HUES6 (cell line): ENCODE measurements at regions not wholly inside any gene's neighbourhood (a gene's known extent, or its start where the extent isn't known, plus 50 kb on each side); places are given as distances from the start of the nearest gene placed in this dataset.
"Not testable (repeated sequence)": the region's sequence is repeated elsewhere in the genome, so short reads cannot be mapped to it uniquely, and the experiment has no call there.

ENCODE experiments used
- H3K27ac ChIP-seq: 2 replicates; pipeline ENCODE4 v1.7.0; 2013; ENCODE audit warnings: low read depth, mild to moderate bottlenecking, low read length, inconsistent platforms
- H3K27me3 ChIP-seq: 2 replicates; pipeline ENCODE4 v1.6.1; 2013; ENCODE audit warnings: low read length; ENCODE audit not compliant: control insufficient read depth, insufficient read depth
- H3K36me3 ChIP-seq: 2 replicates; pipeline ENCODE4 v1.6.1; 2013; ENCODE audit warnings: low read length; ENCODE audit not compliant: control insufficient read depth, insufficient read depth
- H3K4me1 ChIP-seq: 2 replicates; pipeline ENCODE4 v1.6.1; 2013; ENCODE audit warnings: low read length; ENCODE audit not compliant: control insufficient read depth, insufficient read depth
- H3K4me3 ChIP-seq: 2 replicates; pipeline ENCODE4 v1.5.1; 2013; ENCODE audit warnings: low read depth, low read length
- H3K9ac ChIP-seq: one replicate; pipeline ENCODE4 v1.6.1; 2013; ENCODE audit warnings: mild to moderate bottlenecking, low read length
- H3K9me3 ChIP-seq: 2 replicates; pipeline ENCODE4 v1.6.1; 2013; ENCODE audit warnings: low read depth, low read length; ENCODE audit not compliant: control insufficient read depth, insufficient read depth

DNA sequence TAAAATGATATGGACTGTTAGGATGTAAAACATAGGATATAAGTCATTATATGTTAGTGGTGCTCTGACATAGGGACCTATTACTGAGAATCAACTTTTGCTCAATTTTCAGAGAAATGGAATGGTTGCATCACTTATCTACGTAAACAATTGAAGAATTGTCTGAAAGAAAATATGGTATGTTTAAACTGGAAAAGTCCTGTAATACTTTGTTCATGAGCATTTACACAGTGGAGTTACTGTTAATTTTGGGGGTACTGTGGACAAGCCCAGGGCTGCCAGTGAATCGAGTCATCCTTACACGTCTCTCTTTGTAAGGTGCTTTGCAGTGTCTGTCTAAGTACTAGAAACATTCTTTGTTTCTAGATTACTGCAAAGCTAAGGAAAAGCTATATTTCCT, 152.0 kb downstream of the ZNF22 start:
- H3K4me1 ChIP-seq, result no peaks in the 10 kb centered on the region
- no peak overlapping the region for H3K9ac ChIP-seq
- H3K4me3 ChIP-seq, result no peak overlapping the region
- H3K27ac ChIP-seq, result no peak overlapping the region
- no peaks in the 10 kb centered on the region for H3K9me3 ChIP-seq
- H3K27me3 ChIP-seq, result no peaks in the 10 kb centered on the region
- no peaks in the 10 kb centered on the region for H3K36me3 ChIP-seq

DNA sequence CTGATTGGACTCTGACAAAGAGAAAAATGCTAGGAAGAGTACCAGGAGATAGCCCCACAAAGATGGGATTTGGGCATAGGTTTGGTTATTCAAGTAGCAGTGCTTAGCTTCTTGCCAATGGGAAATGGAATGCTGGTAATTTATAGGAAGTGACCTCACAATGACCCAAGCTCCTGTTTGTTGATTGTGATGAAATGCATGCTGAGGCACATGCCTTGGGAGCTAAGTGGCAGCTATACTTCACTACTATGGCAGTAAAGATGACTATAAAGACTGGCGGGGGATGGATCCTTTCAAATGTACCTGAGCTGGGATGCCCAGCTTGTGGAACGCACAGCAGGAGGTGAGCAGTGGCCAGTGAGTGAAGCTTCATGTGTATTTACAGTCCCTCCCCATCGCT, 153.8 kb downstream of the ZNF22 start:
- no peaks in the 10 kb centered on the region for H3K27me3 ChIP-seq
- no peak overlapping the region for H3K27ac ChIP-seq
- no peak overlapping the region for H3K4me3 ChIP-seq
- H3K4me1 ChIP-seq, result no peaks in the 10 kb centered on the region
- no peaks in the 10 kb centered on the region for H3K36me3 ChIP-seq
- H3K9ac ChIP-seq, result no peak overlapping the region
- H3K9me3 ChIP-seq, result no peaks in the 10 kb centered on the region

DNA sequence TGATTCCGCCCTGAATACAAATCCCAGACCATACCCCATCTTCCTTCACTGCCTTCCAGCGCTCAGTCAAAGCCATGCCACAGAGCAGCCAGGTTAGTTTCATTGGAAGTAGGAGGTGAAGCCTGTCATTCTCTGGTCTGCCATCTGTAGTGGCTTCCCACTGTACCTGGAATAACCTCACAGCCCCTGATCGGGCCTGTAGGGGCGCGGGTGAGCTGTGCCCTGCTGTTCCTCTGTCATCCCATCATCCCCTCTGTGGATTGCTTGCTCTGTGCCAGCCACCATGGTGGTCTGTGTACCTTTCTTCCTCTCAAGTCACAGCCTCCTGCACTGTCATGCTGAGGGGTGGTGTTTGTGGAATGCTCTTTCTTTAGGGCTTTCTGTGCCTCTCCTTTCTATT, 155.1 kb downstream of the ZNF22 start:
- H3K9me3 ChIP-seq, result no peaks in the 10 kb centered on the region
- no peak overlapping the region for H3K27ac ChIP-seq
- H3K36me3 ChIP-seq, result no peaks in the 10 kb centered on the region
- H3K27me3 ChIP-seq, result no peaks in the 10 kb centered on the region
- no peak overlapping the region for H3K9ac ChIP-seq
- H3K4me1 ChIP-seq, result no peaks in the 10 kb centered on the region
- H3K4me3 ChIP-seq, result no peak overlapping the region

DNA sequence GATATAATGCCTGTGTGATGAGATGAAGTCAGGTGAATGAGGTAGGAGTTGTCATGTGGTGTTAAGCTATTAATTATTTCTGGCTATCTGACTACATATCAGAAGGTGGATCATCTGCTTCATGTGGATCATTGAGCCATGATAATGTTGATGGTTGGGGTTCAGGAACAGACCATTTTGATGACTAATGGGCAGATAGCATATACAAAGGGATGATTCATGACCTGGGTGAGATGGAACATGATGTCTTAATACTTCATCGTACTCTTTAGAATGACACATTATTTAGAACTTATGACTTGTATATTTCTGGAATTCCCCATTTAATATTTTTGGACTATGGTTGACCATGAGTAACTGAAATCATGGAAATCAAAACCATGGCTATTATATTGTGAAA, 155.1 kb downstream of the OR13A1 start:
- Histone ChIP-seq H3K4me3 (no peak overlapping the region), H3K27me3 (no peaks in the 10 kb centered on the region), H3K9me3 (no peaks in the 10 kb centered on the region), H3K4me1 (no peaks in the 10 kb centered on the region), H3K9ac (no peak overlapping the region), H3K36me3 (no peaks in the 10 kb centered on the region), H3K27ac (no peak overlapping the region)

DNA sequence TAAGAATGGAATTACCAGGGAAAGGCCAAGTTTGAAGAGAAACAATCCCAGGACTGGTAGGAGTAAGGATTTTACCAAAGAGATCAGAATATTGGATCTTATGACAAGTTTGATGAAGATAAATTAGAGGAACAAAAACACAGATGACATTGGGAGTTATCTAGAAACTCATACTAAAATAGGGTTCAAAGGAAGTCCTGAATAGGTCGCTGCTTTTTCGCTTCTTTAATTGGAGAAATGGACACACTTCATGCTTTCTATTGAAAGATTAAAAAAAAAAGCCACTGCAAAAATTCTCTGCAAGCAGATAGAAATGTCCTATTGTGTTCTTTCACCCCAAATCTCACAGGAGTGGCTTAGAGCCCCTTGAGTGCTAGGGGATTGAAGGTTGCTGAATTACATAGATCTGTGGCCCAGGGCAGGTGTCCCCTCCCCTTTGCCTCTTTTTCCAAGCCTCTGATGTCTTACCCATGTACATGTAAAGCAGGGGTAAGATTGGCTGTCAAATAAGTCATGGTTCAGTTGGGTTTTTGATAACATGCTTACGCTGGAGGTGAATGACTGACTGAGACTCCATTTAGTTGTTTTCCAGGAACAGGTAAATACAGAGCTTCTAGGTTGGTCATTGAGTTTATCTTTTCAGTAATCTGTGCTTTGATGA, 152.0 kb downstream of the OR13A1 start:
- no peak overlapping the region for H3K4me3 ChIP-seq
- no peaks in the 10 kb centered on the region for H3K27me3 ChIP-seq
- no peak overlapping the region for H3K27ac ChIP-seq
- H3K9me3 ChIP-seq, result no peaks in the 10 kb centered on the region
- H3K36me3 ChIP-seq, result no peaks in the 10 kb centered on the region
- H3K9ac ChIP-seq, result no peak overlapping the region
- H3K4me1 ChIP-seq, result no peaks in the 10 kb centered on the region

DNA sequence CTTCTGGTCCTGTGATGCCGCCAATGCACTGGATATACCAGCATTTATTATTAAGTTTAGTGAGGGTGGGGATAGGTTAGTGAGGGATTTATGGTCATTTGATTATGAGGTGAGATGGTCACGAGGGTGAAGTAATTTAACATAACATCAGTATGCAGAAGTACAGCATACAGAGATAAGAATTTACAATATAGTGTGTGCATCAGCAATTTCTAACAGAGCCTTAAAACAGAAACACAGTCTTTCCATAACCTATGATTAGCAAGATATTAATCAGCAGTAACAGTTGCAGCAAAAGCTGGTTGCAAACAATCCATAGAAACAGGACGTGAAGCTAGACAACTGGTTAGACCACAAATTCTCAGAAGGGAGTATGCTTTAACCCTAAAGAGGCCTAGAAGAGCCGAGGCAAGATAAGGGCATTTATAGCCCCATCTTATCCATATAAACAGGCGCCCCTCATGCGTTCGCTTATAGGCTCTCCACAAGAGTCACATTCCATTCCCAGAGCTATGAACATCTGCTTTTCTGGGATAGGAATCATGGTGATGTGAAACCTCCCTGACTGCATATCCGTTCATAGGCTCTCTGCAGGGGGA, 139.8 kb downstream of the OR13A1 start:
- H3K27ac ChIP-seq, H3K4me3 ChIP-seq, H3K27me3 ChIP-seq, H3K36me3 ChIP-seq, H3K9ac ChIP-seq, H3K4me1 ChIP-seq, H3K9me3 ChIP-seq: not testable (repeated sequence)

DNA sequence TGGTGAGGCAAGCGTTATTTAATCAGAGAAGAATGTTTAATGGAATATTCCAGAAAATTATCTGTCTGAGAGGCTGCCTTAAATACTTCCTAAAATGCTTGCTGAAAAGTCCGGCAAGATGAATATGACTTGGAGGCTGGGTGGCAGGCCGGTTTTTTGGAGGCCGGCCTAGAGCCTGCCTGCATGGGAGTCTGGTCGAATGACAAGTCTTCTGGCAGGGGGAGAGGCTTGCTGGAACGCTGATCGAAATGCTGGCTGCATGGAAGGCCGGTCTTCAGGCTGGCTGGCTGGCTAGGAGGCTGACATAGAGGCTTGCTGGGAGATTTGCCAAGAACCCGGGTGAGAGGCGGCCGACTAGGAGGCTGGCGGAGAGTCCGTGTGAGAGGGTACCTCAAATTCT, 135.7 kb downstream of the OR13A1 start:
- H3K27ac ChIP-seq, result no peak overlapping the region
- H3K9ac ChIP-seq, result no peak overlapping the region
- H3K9me3 ChIP-seq, result no peaks in the 10 kb centered on the region
- H3K36me3 ChIP-seq, result no peaks in the 10 kb centered on the region
- H3K4me3 ChIP-seq, result no peak overlapping the region
- H3K27me3 ChIP-seq, result no peaks in the 10 kb centered on the region
- no peaks in the 10 kb centered on the region for H3K4me1 ChIP-seq

DNA sequence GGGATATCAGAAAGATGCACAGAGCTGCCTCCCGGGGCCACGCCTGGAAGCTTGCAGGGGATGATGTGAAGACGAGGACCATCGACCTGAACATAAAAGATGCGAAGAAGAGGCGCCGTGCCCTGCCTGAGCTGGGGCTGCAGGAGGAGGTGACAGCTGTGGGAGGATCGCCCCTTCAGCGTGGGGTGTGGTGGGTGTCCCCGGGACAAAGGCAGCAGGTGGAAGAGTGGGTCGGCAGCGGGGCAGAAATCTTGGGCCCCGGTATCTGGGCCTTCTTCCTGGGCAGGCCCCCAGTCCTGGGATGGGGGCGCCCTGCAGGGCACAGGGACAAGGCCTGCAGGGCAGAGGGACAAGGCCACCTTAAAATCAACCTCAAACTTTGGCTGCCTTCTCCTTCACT, 134.9 kb downstream of the OR13A1 start:
- Histone ChIP-seq H3K27me3 (no peaks in the 10 kb centered on the region), H3K4me3 (no peak overlapping the region), H3K9ac (no peak overlapping the region), H3K4me1 (no peaks in the 10 kb centered on the region), H3K27ac (no peak overlapping the region), H3K9me3 (no peaks in the 10 kb centered on the region), H3K36me3 (no peaks in the 10 kb centered on the region)

DNA sequence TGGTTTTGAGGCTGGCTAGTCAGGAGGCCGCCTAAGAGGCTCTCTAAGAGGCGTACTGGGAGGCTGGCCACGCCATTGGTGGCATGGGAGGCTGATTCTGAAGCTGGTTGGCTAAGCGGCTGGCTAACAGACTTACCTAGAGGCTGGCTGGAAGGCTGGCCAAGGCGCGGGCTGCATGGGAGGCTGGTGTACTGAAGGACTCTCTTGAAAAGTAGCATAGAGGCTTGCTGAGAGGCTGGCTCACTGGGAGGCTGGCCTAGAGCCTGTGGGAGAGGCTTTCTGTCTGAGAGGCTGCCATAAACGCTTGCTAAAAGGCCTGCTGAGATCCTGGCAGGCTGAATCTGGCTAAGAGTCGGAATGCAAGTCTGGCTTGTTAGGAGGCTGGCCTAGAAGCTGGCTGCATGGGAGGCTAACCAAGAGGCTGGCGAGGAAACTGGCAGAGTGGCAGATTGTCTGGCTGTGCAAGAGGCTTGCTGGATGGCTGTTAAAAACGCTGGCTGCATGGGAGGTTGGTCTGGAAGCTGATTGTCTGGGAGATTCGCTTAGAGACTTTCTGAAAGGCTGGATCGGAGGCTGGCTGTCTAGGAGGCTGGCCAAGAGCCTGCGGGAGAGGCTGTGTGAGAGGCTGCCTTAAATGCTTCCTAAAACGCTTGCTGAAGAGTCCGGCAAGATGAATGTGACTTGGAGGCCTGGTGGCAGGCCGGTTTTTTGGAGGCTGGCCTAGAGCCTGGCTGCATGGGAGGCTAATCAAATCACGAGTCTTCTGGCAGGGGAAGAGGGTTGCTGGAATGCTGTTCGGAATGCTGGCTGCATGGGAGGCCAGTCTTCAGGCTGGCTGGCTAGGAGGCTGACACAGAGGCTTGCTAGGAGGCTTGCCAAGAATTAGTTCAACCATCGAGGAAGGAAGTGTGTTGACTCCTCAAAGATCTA, 134.2 kb downstream of the OR13A1 start:
- no peaks in the 10 kb centered on the region for H3K27me3 ChIP-seq
- H3K9me3 ChIP-seq, result no peaks in the 10 kb centered on the region
- no peak overlapping the region for H3K4me3 ChIP-seq
- no peak overlapping the region for H3K9ac ChIP-seq
- no peaks in the 10 kb centered on the region for H3K36me3 ChIP-seq
- no peaks in the 10 kb centered on the region for H3K4me1 ChIP-seq
- no peak overlapping the region for H3K27ac ChIP-seq

DNA sequence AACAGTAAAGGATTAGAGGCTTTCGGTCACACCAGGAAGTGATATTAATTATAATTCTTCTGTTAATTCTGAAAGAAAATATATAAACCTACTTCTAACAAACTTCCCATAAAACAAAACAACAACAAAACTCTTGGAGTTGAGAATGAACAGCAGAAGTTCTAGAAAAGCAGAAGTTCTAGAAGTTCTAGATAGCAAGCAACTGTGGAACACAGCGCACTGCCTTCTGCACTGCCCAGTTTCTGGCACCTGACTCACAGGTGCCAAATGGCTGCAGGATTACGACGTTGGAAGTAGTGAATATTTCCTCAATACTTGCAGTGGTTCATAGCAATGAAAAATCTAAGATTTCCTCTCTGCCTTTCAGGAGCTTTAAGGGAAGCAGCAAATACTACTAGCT, 132.2 kb downstream of the OR13A1 start:
- Histone ChIP-seq H3K27me3 (no peaks in the 10 kb centered on the region), H3K4me3 (no peak overlapping the region), H3K9me3 (no peaks in the 10 kb centered on the region), H3K27ac (no peak overlapping the region), H3K4me1 (no peaks in the 10 kb centered on the region), H3K9ac (no peak overlapping the region), H3K36me3 (no peaks in the 10 kb centered on the region)

DNA sequence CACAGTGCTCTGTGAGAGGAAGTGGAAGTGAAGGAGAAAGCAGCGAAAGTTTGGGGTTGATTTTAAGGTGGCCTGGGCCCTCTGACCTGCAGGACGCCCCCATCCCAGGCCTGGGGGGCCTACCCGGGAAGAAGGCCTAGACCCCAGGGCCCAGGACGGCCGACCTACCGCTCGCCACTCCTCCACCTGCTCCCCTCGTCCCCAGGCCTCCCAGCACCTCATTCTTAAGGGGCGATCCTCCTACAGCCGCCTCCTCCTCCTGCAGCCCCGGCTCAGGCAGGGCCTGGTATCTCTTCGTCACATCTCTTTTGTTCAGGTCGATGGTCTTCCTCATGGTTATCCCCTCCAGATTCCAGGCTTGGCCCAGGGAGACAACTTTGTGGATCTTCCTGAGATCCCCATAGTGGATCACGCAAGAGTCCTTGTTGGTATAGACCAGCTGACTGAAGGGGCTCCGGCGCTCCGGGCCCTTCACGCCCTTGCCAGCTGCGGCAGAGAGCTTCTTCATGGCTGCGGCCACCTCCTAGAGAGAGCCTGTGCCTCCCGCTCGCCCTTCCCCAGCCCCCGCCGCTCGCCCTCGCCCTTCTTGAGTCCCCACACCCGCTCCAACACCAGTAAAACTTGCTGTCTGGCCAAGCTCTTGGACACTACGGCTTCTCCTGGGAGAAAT, 117.5 kb downstream of the OR13A1 start:
- no peak overlapping the region for H3K4me3 ChIP-seq
- no peaks in the 10 kb centered on the region for H3K36me3 ChIP-seq
- no peaks in the 10 kb centered on the region for H3K9me3 ChIP-seq
- H3K27me3 ChIP-seq, result peaks cover 6% of the 10 kb centered on the region; the same call in 1 of the 2 replicates
- H3K4me1 ChIP-seq, result no peaks in the 10 kb centered on the region
- no peak overlapping the region for H3K9ac ChIP-seq
- no peak overlapping the region for H3K27ac ChIP-seq
